Ovary (tissue), 3 donors: ENCODE measurements at regions not wholly inside any gene's neighbourhood (a gene's known extent, or its start where the extent isn't known, plus 50 kb on each side); places are given as distances from the start of the nearest gene placed in this dataset.

Source experiments
- EP300 ChIP-seq: sonication (generic); formaldehyde crosslinking; IDR thresholded peaks from one replicate; pipeline ENCODE4 v1.6.1; 2017; ENCODE audit warnings: antibody characterized with exemption
- POLR2A ChIP-seq: fragments of 450-650 bp; IDR thresholded peaks from one replicate; pipeline ENCODE4 v1.6.1; 2017; ENCODE audit warnings: antibody characterized with exemption, mild to moderate bottlenecking, moderate library complexity
- TF ChIP-seq, protein P1 (sequence below), 3 donors: fragments of 450-650 bp in 2 of 3; fragments of 200-600 bp in 1 of 3; IDR thresholded peaks; one replicate each; pipeline versions ENCODE4 v1.5.1 to v1.8.0; 2016 to 2022; ENCODE audit warnings: antibody characterized with exemption in 3 of 3, mild to moderate bottlenecking in 1 of 3
- donor health status: DM: no; HTN: no; CAD: no.

DNA sequence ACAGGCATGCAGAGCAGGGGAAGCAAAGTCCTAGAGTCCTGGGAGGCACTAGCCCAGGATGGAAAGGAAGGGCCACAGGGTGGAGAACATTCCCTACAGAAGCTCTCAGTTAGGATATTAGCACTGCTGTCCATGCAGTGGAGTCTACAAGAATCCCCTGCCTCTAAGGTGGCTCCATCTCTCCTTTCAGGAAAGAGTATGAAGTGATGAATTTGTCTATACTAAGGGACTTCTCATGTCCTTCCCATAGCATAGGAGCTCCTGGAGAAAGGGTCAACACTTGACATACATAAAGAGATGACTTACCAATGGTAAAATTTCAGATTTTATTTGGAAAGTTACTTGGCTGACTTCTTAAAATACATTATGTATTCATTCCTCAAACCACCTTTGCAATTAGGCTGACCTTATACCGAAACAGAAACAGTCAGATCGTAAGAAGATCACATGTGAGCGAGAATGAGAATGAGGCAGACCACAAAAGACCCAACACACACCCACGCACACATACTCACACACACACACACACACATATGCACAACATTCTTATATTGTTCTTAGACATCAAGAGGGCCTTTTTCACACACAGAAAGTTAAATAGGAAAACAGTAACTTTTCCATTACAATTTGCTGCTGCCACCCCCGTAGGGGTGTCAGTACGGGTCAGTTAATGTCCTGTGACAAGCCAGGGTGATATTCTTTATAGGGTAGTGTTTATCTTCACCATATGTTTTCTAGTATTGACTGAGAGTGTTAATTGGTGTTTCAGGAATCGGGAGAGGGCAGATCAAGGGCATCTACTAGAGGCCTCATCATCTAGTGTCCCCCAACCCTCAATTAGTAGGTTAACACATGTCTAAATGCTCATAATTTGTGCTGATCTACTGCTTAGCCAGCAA is 159.4 kb downstream of the FAXC start:
- TF ChIP-seq, protein P1, sequence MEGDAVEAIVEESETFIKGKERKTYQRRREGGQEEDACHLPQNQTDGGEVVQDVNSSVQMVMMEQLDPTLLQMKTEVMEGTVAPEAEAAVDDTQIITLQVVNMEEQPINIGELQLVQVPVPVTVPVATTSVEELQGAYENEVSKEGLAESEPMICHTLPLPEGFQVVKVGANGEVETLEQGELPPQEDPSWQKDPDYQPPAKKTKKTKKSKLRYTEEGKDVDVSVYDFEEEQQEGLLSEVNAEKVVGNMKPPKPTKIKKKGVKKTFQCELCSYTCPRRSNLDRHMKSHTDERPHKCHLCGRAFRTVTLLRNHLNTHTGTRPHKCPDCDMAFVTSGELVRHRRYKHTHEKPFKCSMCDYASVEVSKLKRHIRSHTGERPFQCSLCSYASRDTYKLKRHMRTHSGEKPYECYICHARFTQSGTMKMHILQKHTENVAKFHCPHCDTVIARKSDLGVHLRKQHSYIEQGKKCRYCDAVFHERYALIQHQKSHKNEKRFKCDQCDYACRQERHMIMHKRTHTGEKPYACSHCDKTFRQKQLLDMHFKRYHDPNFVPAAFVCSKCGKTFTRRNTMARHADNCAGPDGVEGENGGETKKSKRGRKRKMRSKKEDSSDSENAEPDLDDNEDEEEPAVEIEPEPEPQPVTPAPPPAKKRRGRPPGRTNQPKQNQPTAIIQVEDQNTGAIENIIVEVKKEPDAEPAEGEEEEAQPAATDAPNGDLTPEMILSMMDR (IDR thresholded peaks at IDR 0.05) = no peak
- TF ChIP-seq POLR2A = no peak
- TF ChIP-seq EP300 = no peak
